ENCODE measurements at regions not wholly inside any gene's neighbourhood (a gene's known extent, or its start where the extent isn't known, plus 50 kb on each side); places are given as distances from the start of the nearest gene placed in this dataset.

DNA sequence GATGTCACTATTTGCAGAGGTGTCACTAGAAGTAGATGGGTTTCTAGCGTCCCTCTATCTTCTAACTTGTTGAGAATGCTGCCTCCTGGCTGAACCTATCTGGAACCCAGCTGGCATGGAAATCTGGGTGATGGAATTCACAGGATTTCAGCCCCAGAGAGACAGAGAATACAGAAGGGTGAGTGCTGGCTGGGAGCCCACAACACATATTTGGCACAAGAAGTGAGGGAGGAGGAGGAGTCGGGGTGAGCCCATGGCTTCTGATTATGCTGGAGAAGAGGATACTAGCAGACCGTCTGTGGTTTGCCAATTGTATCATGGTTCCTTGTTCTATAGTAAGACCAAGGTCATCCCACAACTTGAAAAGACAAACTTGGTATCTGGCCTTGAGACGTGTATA is 557.8 kb upstream of the SALL1 start:
- no peak for TF ChIP-seq POLR2AphosphoS5 (IDR thresholded peaks at IDR 0.05; ENCODE audit: low read depth)
- TF ChIP-seq, protein P1, sequence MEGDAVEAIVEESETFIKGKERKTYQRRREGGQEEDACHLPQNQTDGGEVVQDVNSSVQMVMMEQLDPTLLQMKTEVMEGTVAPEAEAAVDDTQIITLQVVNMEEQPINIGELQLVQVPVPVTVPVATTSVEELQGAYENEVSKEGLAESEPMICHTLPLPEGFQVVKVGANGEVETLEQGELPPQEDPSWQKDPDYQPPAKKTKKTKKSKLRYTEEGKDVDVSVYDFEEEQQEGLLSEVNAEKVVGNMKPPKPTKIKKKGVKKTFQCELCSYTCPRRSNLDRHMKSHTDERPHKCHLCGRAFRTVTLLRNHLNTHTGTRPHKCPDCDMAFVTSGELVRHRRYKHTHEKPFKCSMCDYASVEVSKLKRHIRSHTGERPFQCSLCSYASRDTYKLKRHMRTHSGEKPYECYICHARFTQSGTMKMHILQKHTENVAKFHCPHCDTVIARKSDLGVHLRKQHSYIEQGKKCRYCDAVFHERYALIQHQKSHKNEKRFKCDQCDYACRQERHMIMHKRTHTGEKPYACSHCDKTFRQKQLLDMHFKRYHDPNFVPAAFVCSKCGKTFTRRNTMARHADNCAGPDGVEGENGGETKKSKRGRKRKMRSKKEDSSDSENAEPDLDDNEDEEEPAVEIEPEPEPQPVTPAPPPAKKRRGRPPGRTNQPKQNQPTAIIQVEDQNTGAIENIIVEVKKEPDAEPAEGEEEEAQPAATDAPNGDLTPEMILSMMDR (conservative IDR thresholded peaks at IDR 0.05; ENCODE audit: low read depth in 2 of 2): no peak
- no peak for TF ChIP-seq REST (IDR thresholded peaks at IDR 0.05; ENCODE audit: unreplicated experiment)
- no peak for TF ChIP-seq EZH2phosphoT487 (IDR thresholded peaks at IDR 0.05; ENCODE audit: unreplicated experiment)
- TF ChIP-seq, protein P2, sequence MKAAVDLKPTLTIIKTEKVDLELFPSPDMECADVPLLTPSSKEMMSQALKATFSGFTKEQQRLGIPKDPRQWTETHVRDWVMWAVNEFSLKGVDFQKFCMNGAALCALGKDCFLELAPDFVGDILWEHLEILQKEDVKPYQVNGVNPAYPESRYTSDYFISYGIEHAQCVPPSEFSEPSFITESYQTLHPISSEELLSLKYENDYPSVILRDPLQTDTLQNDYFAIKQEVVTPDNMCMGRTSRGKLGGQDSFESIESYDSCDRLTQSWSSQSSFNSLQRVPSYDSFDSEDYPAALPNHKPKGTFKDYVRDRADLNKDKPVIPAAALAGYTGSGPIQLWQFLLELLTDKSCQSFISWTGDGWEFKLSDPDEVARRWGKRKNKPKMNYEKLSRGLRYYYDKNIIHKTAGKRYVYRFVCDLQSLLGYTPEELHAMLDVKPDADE (IDR thresholded peaks at IDR 0.05): no peak
- no peak for TF ChIP-seq EZH2 (IDR thresholded peaks at IDR 0.05; ENCODE audit: low read depth, unreplicated experiment)
- no peak for TF ChIP-seq STAT1 (IDR thresholded peaks at IDR 0.05; ENCODE audit: unreplicated experiment)
- no peak for TF ChIP-seq ZNF331 (CRISPR knock-in tag; IDR thresholded peaks at IDR 0.05; ENCODE audit: low read depth)
- no peak for TF ChIP-seq ZNF114 (CRISPR knock-in tag; IDR thresholded peaks at IDR 0.05)
- no peak for TF ChIP-seq JUNB (IDR thresholded peaks at IDR 0.05; ENCODE audit: unreplicated experiment)
- no peak for TF ChIP-seq CREB1 (CRISPR knock-in tag; IDR thresholded peaks at IDR 0.05; ENCODE audit: low read depth)
